IMR-90 (cell line): ENCODE measurements at regions not wholly inside any gene's neighbourhood (a gene's known extent, or its start where the extent isn't known, plus 50 kb on each side); places are given as distances from the start of the nearest gene placed in this dataset.

Experiments used
- CEBPB ChIP-seq: IDR thresholded peaks from 2 replicates; pipeline ENCODE4 v1.6.1; 2012; ENCODE audit warnings: low read depth, low read length, improper control_type of control experiment
- CHD1 ChIP-seq: IDR thresholded peaks from 2 replicates; pipeline ENCODE4 v1.6.1; 2012; ENCODE audit warnings: low read depth, low read length, improper control_type of control experiment
- CTCF ChIP-seq: conservative IDR thresholded peaks from 2 replicates; pipeline ENCODE4 v1.5.1; 2012; ENCODE audit warnings: mild to moderate bottlenecking, low read depth, low read length, improper control_type of control experiment
- FOS ChIP-seq: fragments of 150-350 bp; IDR thresholded peaks from 2 replicates; pipeline ENCODE4 v1.6.1; 2016; ENCODE audit warnings: low read depth, low read length
- POLR2A ChIP-seq: IDR thresholded peaks from 2 replicates; pipeline ENCODE4 v1.6.1; 2012; ENCODE audit warnings: mild to moderate bottlenecking, low read depth, low read length

DNA sequence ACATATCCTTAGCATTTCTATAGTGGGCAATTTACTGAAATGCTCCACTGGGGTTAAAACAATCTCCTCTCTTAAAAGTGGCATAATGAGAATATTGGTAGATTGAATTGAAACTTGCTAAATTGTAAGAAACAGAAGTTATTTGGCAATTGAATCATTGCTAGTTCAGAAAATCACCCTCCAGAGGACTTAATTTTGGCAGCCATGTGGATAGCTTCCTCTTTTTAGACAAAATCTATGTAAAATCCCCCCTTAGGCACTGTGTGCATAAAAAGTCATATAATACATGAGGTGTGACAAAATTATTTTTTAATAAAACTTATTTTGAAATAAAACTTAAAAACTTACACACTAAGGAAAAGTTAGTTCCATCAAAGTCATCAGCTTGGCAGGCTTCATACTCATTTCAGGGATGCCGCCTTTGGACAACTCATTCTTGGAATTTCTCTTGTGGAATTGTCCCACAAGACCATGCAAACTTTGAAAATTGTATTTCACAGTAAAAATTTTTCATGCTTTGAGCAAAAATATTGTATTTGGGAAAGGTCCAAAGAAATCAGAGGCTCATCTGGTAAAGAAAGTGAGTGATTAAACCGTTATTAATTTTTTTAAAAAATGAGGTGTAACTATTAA, 473.0 kb downstream of the BCKDHB start:
- TF ChIP-seq POLR2A (no peak), CTCF (no peak), CEBPB (no peak), FOS (no peak), CHD1 (no peak)
